SK-N-SH (cell line): ENCODE measurements at regions not wholly inside any gene's neighbourhood (a gene's known extent, or its start where the extent isn't known, plus 50 kb on each side); places are given as distances from the start of the nearest gene placed in this dataset.

Experiments used
- CTCF ChIA-PET: fragments of 300-600, 350-600 bp; formaldehyde crosslinking; extraction: SDS; loops from one replicate; lab custom pipeline; 2021; lab: Yijun Ruan, JAX
- POLR2A ChIA-PET: fragments of 350-600 bp; sonication (Branson Sonifier 250); formaldehyde crosslinking; extraction: SDS; loops from one replicate; lab custom pipeline; 2020; ENCODE audit warnings: antibody characterized with exemption, inconsistent platforms; lab: Yijun Ruan, JAX
- DNase-seq: peaks from one replicate; pipeline ENCODE4 v3.0.0; 2012
- H2AFZ ChIP-seq: fragments of 200-600 bp; sonication (generic); 2 replicates; pipeline ENCODE4 v1.8.1; 2016; ENCODE audit warnings: antibody characterized with exemption, mild to moderate bottlenecking, low read depth
- H3F3A ChIP-seq: fragments of 200-600 bp; sonication (generic); replicated peaks from 2 replicates; pipeline ENCODE3; 2016; ENCODE audit warnings: antibody characterized with exemption, mild to moderate bottlenecking; ENCODE audit not compliant: insufficient read depth
- H3K27ac ChIP-seq, 2 experiments: fragments of 200-500 bp in 1 of 2; fragments of 200-600 bp in 1 of 2; sonication (Bioruptor generic) in 1 of 2; sonication (generic), shearing (Covaris generic) in 1 of 2; 2 replicates each; pipeline versions ENCODE4 v1.5.1 to v1.6.1; 2014 to 2016; ENCODE audit warnings: low read depth in 2 of 2, inconsistent platforms in 1 of 2, low read length in 1 of 2, mild to moderate bottlenecking in 1 of 2, mixed read lengths in 1 of 2
- H3K27me3 ChIP-seq: fragments of 200-600 bp; sonication (generic), shearing (Covaris generic); 2 replicates; pipeline ENCODE4 v1.6.1; 2016; ENCODE audit warnings: mixed run types; ENCODE audit not compliant: insufficient read depth
- H3K36me3 ChIP-seq, 2 experiments: fragments of 200-500 bp in 1 of 2; fragments of 200-600 bp in 1 of 2; sonication (Bioruptor generic) in 1 of 2; sonication (generic) in 1 of 2; replicated peaks in 1 of 2; 2 replicates each; pipeline versions ENCODE3 to v1.5.1; 2014 to 2016; ENCODE audit warnings: low read length in 1 of 2, mild to moderate bottlenecking in 1 of 2; ENCODE audit not compliant: insufficient read depth in 2 of 2, control insufficient read depth in 1 of 2
- H3K4me1 ChIP-seq, 2 experiments: fragments of 200-500 bp in 1 of 2; fragments of 200-600 bp in 1 of 2; sonication (Bioruptor generic) in 1 of 2; sonication (generic), shearing (Covaris generic) in 1 of 2; 2 replicates each; pipeline versions ENCODE4 v1.5.1 to v1.6.1; 2014 to 2016; ENCODE audit warnings: low read depth in 1 of 2, low read length in 1 of 2, mixed run types in 1 of 2; ENCODE audit not compliant: insufficient read depth in 2 of 2, control insufficient read depth in 1 of 2
- H3K4me2 ChIP-seq: fragments of 200-600 bp; sonication (generic), shearing (Covaris generic); 2 replicates; pipeline ENCODE4 v1.6.1; 2017; ENCODE audit warnings: mixed run types
- H3K4me3 ChIP-seq, 2 experiments: fragments of 200-500 bp in 1 of 2; fragments of 200-600 bp in 1 of 2; sonication (Bioruptor generic) in 1 of 2; sonication (generic), shearing (Covaris generic) in 1 of 2; 2 replicates each; pipeline versions ENCODE4 v1.5.1 to v1.8.1; 2014 to 2016; ENCODE audit warnings: low read depth in 2 of 2, inconsistent platforms in 1 of 2, low read length in 1 of 2, mild to moderate bottlenecking in 1 of 2, mixed read lengths in 1 of 2, moderate library complexity in 1 of 2
- H3K79me2 ChIP-seq: fragments of 200-600 bp; sonication (generic); 2 replicates; pipeline ENCODE4 v1.8.1; 2017; ENCODE audit warnings: mild to moderate bottlenecking; ENCODE audit not compliant: insufficient read depth
- H3K9ac ChIP-seq: fragments of 200-600 bp; sonication (generic); 2 replicates; pipeline ENCODE4 v1.6.1; 2017; ENCODE audit warnings: mixed run types
- H3K9me2 ChIP-seq: fragments of 200-600 bp; sonication (generic); 2 replicates; pipeline ENCODE4 v1.6.1; 2017; ENCODE audit warnings: mixed run types
- H3K9me3 ChIP-seq: fragments of 200-600 bp; sonication (generic); 2 replicates; pipeline ENCODE4 v1.6.1; 2017; ENCODE audit warnings: mixed run types, mild to moderate bottlenecking, moderate library complexity
- H4K20me1 ChIP-seq: fragments of 200-600 bp; sonication (generic); 2 replicates; pipeline ENCODE4 v1.6.1; 2017; ENCODE audit warnings: mild to moderate bottlenecking, mixed run types; ENCODE audit not compliant: insufficient read depth
- CHD2 ChIP-seq: fragments of 150-350 bp; IDR thresholded peaks from 2 replicates; pipeline ENCODE4 v1.6.1; 2018; ENCODE audit warnings: low read length; ENCODE audit not compliant: partially characterized antibody
- EZH2phosphoT487 ChIP-seq: fragments of 200-600 bp; sonication (generic); IDR thresholded peaks from 2 replicates; pipeline ENCODE4 v1.6.1; 2017; ENCODE audit warnings: low read depth, mixed run types, mild to moderate bottlenecking, antibody characterized with exemption, moderate library complexity, borderline replicate concordance
- FOXM1 ChIP-seq: IDR thresholded peaks from 2 replicates; pipeline ENCODE4 v1.4.0; 2012; ENCODE audit warnings: low read depth, mild to moderate bottlenecking
- IRF3 ChIP-seq: fragments of 150-350 bp; IDR thresholded peaks from 2 replicates; pipeline ENCODE4 v1.6.1; 2016; ENCODE audit warnings: mild to moderate bottlenecking, low read depth, low read length
- MAX ChIP-seq: IDR thresholded peaks from 2 replicates; pipeline ENCODE4 v1.4.0; 2012; ENCODE audit warnings: low read depth
- MXI1 ChIP-seq: IDR thresholded peaks from 2 replicates; pipeline ENCODE4 v1.6.1; 2012; ENCODE audit warnings: mild to moderate bottlenecking, low read depth, low read length, improper control_type of control experiment
- NRF1 ChIP-seq: IDR thresholded peaks from 2 replicates; pipeline ENCODE4 v1.6.1; 2012; ENCODE audit warnings: low read depth, mild to moderate bottlenecking, low read length
- PBX3 ChIP-seq: IDR thresholded peaks from 2 replicates; pipeline ENCODE4; 2012
- RFX5 ChIP-seq: IDR thresholded peaks from 2 replicates; pipeline ENCODE4 v1.6.1; 2012; ENCODE audit warnings: mild to moderate bottlenecking, improper control_type of control experiment, low read length
- TCF12 ChIP-seq: IDR thresholded peaks from 2 replicates; pipeline ENCODE4 v1.4.0; 2012
- USF1 ChIP-seq: IDR thresholded peaks from 2 replicates; pipeline ENCODE4 v1.4.0; 2012; ENCODE audit warnings: low read depth, borderline replicate concordance
- ZBTB33 ChIP-seq: IDR thresholded peaks from 2 replicates; pipeline ENCODE4 v1.4.0; 2012; ENCODE audit warnings: low read depth, borderline replicate concordance
- WGBS: methylation state at CpG from one replicate; pipeline ENCODE4 v1.1.6; 2017; ENCODE audit warnings: low lambda C conversion rate; 5-methylcytosine and 5-hydroxymethylcytosine counted together

- TF ChIP-seq IRF3 (no peak), MXI1 (no peak)
- TF ChIP-seq, all 33 proteins: peak for 0
Measured at GRCh38 chr18:75812761-75813160, 385.3 kb upstream of the SMIM21 start (continued).

GRCh38 chr18:75810961-75811551 is 383.6 kb upstream of the SMIM21 start:
- Histone ChIP-seq H3F3A (no peaks in the 10 kb centered on the region), H4K20me1 (no peaks in the 10 kb centered on the region), H3K4me2 (no peak overlapping the region), H3K36me3 (no peaks in the 10 kb centered on the region), H3K27ac (no peak overlapping the region), H3K4me1 (no peaks in the 10 kb centered on the region), H3K79me2 (no peaks in the 10 kb centered on the region), H3K9ac (no peak overlapping the region), H3K9me3 (peaks cover 4% of the 10 kb centered on the region; the same call in 1 of the 2 replicates), H3K9me2 (no peaks in the 10 kb centered on the region), H3K4me3 (no peak overlapping the region), H3K27me3 (no peaks in the 10 kb centered on the region), H2AFZ (no peak overlapping the region)
- ChIA-PET CTCF (no interaction called here), POLR2A (no interaction called here)
- TF ChIP-seq CHD2 (no peak), ZBTB33 (no peak), TCF12 (no peak), NRF1 (no peak), USF1 (no peak), EZH2phosphoT487 (no peak), RFX5 (no peak), PBX3 (no peak), FOXM1 (no peak), MAX (no peak)
- no peak for DNase-seq
- WGBS, result 22% methylated on average over 5 of the region's 5 CpGs
